NCI-H446 (cell line): ENCODE measurements at regions not wholly inside any gene's neighbourhood (a gene's known extent, or its start where the extent isn't known, plus 50 kb on each side); places are given as distances from the start of the nearest gene placed in this dataset.
A peak's percentile ranks its signal among the peaks of the same experiment; 100 is the strongest.
"Not testable (repeated sequence)": the region's sequence is repeated elsewhere in the genome, so short reads cannot be mapped to it uniquely, and the experiment has no call there.

Experiments
- DNase-seq, 2 experiments: peaks; one replicate each; lab custom pipeline; 2025; lab: John Stamatoyannopoulos, UW

DNA sequence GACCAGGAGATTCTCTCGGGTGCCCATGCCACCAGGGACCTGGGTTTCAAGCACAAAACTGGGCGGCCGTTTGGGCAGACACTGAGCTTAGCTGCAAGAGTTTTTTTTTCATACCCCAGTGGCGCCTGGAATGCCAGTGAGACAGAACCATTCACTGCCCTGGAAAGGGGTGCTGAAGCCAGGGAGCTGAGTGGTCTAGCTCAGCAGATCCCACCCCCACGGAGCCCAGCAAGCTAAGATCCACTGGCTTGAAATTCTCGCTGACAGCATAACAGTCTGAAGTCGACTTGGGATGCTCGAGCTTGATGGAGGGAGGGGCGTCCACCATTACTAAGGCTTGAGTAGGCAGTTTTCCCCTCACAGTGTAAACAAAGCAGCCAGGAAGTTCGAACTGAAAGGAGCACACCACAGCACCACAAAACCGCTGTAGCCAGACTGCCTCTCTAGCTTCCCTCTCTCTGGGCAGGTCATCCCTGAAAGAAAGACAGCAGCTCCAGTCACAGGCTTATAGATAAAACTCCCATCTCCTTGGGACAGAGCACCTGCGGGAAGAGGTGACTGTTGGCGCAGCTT, 157.7 kb downstream of the GIPC2 start:
- not testable (repeated sequence) for DNase-seq

- DNase-seq, result no peak
Observed at GRCh38 chr1:78210175-78210574, 164.4 kb downstream of the GIPC2 start.

DNA sequence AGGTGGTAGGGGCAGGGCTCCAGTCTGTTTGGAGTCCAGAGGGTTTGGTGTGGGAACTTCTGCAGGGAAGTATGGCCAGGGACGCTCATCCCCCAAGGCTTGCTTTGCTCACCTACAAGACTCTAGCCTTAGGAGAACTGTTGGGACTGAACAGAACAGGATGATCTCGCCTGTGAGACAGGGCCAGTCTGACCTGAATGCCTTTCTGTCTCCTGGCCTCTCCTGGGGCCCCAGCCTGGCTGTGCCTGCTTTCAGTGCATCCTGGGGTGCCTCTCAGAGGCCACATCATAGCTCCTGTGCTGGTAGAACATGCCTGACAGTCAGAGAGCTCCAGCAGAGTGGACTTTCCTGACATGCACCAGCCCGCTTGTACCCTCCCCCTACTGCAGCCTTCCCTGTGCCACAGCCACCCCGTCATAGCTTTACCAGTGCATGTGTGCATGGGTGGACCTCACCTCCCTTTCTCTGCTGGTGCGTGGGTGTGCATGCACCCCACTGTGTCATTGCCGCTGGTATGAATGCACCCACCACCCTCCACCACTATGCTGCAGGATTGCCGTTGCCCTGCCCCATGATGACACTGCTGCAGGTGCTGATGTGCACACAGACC, 165.8 kb downstream of the GIPC2 start:
- DNase-seq, result no peak

DNA sequence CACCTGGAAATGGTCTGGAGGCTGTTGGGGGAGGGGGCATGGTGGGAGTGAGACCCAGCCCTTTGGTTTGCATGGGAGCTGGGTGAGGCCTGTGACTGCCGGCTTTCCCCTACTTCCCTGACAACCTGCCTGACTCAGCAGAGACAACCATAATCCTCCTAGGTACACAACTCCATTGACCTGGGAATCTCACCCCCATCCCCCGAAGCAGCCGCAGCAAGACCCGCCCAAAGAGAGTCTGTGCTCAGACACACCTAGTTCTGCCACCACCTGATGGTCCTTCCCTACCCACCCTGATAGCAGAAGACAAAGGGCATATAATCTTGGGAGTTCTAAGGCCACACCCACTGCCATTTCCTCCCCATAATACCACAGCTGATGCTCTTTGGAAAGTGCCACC, 168.6 kb downstream of the GIPC2 start:
- DNase-seq, result no peak

GRCh38 chr1:78222225-78222959, 176.6 kb downstream of the GIPC2 start:
- no peak for DNase-seq

DNA sequence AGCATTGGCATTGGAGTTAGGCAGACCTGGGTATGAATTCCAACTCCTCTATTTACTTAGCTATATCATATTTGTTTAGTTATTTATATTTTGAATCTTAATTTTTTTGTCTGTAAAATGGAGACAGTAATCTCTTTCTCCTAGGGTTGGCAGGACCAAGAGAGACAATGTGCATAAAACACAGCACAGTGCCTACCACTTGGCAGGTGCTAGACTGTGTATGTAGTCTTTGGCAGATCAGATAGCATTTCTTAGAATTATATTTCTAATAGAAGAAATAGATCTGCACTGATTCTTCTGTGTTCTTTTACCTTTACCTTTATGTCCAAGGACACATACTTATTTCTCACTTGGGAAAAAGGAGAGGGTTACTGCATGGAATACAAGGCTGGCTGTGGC, 177.2 kb downstream of the GIPC2 start:
- DNase-seq, result no peak

GRCh38 chr1:78223417-78224215, 177.8 kb downstream of the GIPC2 start:
- no peak for DNase-seq

GRCh38 chr1:78224246-78224785, 178.6 kb downstream of the GIPC2 start:
- no peak for DNase-seq

- DNase-seq, result no peak
Observed at GRCh38 chr1:78224861-78225552, 179.2 kb downstream of the GIPC2 start.

- no peak for DNase-seq
Observed at GRCh38 chr1:78226784-78227183, 181.0 kb downstream of the GIPC2 start.

DNA sequence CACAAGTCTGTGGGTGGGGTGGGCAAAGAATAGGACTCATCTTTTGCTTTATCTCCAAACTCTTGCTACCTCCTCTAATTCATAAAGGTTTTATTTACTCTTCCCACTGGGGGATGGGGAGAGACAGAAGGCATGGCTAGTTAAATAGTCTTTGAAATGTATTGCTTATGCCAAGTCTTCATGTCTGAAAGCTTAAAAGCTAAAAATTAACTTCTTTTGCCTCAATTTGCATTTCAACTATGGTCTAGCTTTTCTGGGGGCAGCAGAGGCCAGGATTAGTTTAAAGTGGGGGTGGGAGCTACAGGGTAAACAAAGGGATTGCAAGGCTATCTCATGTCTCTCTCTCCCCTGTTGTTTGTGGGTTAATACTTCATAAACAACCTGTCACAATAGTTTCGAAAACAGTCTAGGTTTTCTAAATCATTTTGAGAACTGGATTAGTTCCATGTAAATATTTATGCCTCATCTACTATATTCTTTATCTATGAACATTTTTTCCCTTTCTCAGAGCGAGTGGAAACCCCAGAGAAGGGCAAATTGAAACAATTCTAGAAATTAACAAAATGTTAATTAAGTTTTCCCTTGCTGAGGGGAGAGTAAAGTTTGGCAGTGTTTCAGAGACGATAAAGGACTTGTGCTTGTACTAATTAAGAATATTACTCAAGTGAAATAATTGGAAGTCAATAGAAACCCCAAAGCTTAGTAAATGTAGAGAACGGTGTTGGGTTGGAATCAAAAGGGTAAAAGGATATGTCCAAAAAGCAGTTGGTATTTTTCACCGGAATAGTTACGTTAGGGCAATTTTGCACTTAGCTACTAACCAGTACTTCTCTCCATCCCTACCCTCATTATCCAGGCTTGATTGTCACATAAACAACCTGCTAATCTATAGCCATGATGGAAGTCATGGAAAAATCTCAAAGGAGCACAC, 182.2 kb downstream of the GIPC2 start:
- peak; percentile 36 to 51 for DNase-seq

DNA sequence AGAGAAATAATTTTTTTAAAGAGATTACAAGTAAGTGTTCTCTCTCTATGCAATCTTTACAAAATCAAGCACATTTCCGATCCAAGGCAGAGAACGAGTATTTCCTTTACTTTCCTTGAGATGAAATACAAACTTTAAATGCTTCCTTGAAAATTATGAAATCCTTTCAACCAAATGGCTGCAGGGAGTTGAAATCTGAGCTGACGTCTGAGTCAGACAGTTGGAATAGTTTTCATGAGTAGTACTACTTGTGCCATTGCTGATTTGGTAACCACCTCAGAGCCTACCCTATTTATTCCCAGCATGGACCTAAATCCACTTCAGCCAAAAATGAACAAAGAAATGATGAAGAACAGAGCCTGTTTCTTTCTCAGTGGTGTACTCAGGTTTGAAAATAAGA, 183.6 kb downstream of the GIPC2 start:
- DNase-seq, result peak in 1 of 2 experiments; percentile 11

- no peak for DNase-seq
Observed at GRCh38 chr1:78231477-78231876, 185.7 kb downstream of the GIPC2 start.

GRCh38 chr1:78231894-78232293, 186.1 kb downstream of the GIPC2 start:
- no peak for DNase-seq

DNA sequence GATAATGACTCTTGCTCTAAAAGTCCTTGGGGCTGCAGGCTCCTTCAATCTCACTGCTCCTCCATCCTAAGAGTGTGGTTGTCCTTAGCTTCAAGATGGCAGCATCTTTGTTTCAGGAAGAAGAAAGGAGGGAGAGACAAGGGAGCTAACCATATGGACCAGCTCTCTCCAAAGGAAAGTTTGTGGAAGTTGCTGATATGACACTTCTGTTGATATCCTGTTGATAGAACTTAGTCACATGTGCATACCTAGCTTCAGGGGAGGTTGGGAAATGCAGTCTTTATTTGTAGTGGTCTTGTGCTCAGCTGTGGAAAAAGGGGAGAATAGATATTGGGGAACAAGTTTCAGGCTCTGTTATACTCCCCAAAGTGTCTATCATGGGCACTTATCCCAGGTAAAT, 186.9 kb downstream of the GIPC2 start:
- DNase-seq, result no peak

DNA sequence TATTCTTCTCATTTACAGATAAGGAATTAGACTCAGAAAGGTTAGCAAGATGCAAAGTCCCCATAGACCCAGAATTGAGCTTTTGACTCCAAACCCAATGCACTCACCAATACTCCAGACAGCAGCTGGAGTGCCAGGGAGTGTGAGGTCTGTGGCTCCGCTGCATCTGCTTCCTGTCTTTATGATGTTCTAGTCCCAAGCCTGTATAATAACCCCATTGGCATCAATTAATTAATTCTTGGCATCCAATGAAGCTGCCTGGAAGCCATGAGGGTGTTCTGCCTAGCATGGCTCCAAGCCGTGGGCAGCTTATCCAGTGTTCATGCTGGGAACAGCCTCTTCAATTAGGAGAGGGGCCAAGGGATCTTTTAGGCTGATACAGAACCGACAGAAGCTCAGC, 188.7 kb downstream of the GIPC2 start:
- DNase-seq, result peak; percentile 93 to 98

GRCh38 chr1:78236716-78237115, 190.9 kb downstream of the GIPC2 start:
- no peak for DNase-seq

GRCh38 chr1:78237364-78237916, 191.7 kb downstream of the GIPC2 start:
- DNase-seq, result no peak

DNA sequence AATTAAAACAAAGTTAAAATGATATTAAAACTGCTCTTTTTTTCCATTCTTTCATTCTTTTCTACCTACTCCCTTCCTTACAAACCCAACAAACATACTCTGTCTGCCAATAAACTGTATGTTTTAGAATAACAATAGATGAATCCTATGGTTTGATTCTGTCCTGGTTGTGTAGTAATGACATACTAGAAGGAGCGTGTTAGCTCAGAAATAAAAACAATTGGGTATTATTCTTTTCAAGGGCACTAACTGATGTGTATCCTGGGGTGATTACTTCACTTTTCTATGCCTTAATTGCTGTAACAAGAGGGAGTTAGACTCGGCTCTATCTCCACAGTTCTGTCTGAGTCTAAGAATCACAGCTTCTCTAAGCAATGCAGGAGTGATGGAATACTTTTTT, 194.4 kb downstream of the GIPC2 start:
- DNase-seq, result no peak

- no peak for DNase-seq
Observed at GRCh38 chr1:78240755-78241154, 195.0 kb downstream of the GIPC2 start.
